GM10266 (cell line): ENCODE measurements at regions not wholly inside any gene's neighbourhood (a gene's known extent, or its start where the extent isn't known, plus 50 kb on each side); places are given as distances from the start of the nearest gene placed in this dataset.
A peak's percentile ranks its signal among the peaks of the same experiment; 100 is the strongest.

Experiments
- DNase-seq: peaks from one replicate; pipeline ENCODE4 v3.0.0; 2012; ENCODE audit errors: extremely low spot score
- TF ChIP-seq, protein P1 (sequence below): IDR thresholded peaks from 2 replicates; pipeline ENCODE4 v1.5.1; 2012; ENCODE audit warnings: mild to moderate bottlenecking, low read depth; ENCODE audit not compliant: control insufficient read depth, insufficient read depth; ENCODE audit errors: missing control alignments

DNA sequence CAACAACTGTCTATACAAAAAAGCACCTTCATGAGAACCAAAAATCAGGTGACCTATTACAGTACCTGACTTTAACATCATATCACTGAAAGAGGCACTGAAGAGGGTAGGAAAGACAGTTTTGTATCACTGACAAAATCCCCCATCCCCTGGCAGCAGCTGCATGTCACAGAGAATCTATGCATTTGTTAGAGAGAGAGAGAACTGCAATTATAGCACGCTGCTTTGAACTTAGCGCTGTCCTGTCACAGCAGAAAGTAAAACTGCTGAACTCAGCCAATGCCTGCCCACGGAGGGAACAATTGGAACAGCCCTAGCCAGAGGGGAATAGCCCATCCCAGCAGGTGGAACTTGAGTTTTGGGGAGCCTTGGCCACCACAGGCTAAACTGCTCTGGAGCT, 75.1 kb upstream of the NOL4 start:
- no peak for DNase-seq
- TF ChIP-seq, protein P1, sequence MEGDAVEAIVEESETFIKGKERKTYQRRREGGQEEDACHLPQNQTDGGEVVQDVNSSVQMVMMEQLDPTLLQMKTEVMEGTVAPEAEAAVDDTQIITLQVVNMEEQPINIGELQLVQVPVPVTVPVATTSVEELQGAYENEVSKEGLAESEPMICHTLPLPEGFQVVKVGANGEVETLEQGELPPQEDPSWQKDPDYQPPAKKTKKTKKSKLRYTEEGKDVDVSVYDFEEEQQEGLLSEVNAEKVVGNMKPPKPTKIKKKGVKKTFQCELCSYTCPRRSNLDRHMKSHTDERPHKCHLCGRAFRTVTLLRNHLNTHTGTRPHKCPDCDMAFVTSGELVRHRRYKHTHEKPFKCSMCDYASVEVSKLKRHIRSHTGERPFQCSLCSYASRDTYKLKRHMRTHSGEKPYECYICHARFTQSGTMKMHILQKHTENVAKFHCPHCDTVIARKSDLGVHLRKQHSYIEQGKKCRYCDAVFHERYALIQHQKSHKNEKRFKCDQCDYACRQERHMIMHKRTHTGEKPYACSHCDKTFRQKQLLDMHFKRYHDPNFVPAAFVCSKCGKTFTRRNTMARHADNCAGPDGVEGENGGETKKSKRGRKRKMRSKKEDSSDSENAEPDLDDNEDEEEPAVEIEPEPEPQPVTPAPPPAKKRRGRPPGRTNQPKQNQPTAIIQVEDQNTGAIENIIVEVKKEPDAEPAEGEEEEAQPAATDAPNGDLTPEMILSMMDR, result no peak

DNA sequence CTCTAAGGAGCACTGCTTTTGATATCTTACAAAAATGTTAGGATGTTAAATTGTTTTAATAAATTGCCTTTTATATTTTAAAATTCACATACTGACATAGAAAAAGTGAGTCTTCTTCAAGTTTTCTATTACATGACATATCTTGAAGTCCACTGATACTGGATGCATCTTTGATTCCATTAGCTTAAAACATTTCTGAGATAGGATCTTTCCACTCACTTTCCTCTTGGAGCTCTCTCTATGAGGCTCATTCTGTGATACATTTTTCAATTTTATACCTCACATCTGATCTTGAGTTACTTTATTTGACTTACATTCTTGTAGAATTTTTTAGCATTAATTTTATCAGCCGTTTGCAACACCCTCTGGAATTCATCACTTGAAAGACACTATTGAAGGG, 86.8 kb upstream of the NOL4 start:
- no peak for DNase-seq
- TF ChIP-seq, protein P1, result no peak

DNA sequence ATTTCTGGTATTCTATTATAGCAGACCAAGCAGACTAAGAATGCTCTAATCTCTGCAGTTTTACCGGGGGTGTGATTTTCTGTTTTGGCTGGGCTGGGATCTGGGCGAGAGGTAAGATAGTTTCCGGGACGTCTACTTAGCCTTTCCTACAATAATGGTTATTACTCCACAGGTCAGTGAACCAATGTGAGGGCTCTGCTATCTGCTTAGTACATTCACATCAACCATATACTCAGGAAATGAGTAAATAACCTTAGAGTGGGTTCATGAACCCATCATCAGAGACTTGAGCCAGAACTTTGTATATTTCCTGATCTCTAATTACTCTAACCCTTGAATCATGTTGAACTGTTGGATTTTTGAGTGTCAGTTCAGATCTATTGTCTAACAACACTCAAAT, 90.1 kb upstream of the NOL4 start:
- no peak for DNase-seq
- TF ChIP-seq, protein P1, result no peak

DNA sequence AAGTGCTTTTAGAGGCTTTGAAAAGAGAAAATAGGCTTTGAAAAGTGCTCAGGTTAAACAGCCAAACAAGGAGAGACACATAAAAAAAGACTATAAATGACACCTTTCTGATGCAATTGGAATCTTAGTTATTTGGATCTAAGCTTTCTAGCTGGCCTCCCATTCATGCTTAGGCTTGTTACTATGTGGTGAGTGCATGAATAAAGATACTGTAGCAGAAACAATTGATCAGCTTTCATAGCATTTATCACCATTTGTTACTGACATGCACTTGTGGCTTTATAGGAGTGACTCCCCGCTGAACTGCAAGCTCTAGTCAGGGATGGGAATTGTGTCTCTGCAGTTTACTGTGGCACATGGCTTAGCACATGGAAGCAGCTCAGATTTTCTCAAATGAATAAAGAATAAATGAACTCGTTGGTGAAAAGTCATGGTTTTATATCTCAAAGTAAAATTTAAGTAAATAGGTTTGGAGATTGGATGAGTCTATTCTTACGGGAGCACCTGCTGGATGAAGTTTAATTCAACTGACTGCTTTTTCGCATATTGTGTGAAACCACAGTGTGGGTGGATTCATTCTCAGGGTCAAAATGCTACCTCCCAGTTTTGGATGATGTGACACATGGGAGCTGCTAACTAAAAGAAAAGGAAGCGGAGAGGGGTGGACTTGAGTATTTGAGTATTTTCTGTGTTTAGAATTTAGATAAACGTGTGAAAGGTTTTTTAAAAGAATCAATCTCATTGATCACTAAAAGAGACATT, 91.1 kb upstream of the NOL4 start:
- no peak for DNase-seq
- TF ChIP-seq, protein P1, result no peak

DNA sequence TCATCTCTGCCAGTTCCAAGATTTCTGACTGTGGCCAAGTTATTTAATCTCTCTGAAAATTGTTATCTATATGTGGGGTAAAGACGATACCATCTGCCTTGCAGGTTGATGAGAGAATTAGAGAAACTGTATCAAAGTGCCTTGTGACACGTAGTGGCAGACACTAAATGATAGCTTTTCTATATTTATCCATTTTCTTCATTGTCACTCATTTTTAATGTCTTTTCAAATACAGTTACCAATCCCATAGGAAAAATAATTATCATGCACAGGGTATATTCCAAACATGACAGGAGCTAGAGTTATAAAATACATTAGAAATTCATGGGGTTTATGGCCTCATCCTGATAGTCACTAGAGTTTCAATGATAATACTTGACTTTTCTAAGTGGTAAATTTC, 95.6 kb upstream of the NOL4 start:
- TF ChIP-seq, protein P1, result no peak
- DNase-seq, result no peak

DNA sequence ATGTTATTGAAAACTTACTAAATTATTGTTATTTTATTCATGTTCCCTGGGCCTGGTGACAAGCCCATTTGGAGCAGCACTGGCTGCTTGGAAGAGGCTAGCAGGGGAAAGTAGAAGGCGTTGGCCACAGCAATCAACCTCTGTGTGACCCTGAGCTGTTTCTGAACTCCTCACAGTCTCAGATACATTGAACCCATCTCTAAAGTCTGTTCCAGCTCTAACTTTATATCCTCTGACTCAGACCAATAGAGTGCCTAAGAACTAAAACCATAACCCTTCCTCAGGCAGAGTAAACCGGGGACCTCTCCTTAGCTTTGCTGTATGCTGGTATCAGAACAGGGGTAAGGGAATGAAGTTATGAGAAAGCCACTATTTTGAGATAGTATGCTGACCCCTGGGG, 96.4 kb upstream of the NOL4 start:
- TF ChIP-seq, protein P1, result no peak
- peak; percentile 14 for DNase-seq

DNA sequence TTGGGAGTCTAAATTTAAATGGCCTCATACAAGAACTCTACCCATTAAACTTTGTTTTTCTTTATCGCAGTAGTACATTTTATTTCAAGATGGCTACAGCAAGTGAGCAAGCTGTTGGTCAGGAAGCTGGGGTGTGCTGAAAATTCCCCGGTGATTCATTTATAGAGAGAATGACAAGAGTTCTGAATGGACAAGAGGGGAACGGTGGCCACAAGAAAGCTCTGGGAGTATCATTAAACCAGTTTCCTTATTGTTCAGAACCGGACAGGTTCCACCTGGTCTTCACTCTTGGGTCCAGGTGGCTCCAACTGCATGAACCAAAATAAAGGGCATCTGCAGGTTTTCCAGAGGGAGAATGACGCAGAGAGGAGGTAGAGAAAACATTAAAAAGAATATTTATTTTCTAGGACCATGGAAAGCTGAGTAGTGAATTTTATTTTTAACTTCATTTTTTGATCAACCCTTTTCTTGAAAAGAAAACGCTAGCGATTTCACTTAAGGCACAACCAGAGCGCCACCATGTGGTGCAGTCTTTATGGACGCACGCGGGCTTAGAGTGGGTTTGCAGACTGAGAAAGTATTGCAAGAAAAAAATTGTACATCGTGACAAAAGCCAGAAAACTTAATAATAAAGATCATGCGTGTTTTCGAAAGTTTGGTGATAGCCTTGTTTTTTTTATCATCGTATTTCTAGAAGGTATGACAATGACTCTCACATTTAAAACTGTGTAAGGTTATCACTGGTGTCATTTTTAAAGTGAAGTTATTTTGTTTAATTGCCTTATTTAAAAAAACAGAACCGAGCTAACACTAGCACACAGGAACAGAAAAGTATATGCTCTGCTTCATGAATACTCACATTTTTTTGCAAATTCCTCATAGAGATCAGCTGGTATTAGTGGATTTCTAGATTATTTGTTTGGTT, 97.9 kb upstream of the NOL4 start:
- TF ChIP-seq, protein P1, result peak; percentile 74
- peak; percentile 7 for DNase-seq
